ENCODE measurements at regions not wholly inside any gene's neighbourhood (a gene's known extent, or its start where the extent isn't known, plus 50 kb on each side); places are given as distances from the start of the nearest gene placed in this dataset.
A peak's percentile ranks its signal among the peaks of the same experiment; 100 is the strongest.
"Not testable (repeated sequence)": the region's sequence is repeated elsewhere in the genome, so short reads cannot be mapped to it uniquely, and the experiment has no call there.

DNA sequence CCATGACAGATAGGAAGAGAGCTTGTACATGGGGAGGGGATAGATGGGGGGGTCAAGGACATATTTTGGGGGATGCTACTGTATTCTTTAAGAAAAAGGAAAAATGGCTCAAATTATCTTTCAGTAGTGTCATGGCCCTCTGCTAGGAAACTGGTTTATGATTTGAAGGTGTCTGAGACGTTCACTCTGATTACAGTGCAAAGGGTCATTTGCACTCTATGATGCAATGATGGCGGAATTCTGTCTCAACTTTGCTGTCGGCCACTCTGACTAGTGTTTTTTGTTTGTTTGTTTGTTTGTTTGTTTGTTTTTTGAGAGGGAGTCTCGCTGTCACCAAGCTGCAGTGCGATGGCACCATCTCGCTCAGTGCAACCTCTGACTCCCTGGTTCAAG lies 180.0 kb downstream of the SOX4 start:
- no peak for DNase-seq

DNA sequence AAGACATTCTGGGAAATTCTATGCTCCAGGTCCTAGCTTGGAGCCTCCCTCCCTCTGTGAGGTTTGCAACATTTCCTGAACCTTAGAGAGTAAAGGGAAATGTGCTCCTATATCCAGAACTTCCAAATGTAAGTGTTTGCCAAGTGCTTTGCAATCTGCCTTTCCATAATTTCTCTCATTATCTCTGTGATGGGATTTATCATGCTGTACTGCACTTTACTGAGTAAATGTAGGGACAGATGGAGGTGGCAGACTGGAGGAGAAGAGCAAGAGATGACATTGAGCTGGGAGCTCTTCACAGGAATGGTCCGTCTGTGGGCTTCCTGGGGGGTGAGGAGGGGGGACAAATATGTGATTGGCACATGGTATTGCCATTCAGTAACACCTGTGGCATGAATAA lies 184.3 kb downstream of the SOX4 start:
- peak; percentile 92 for DNase-seq

DNA sequence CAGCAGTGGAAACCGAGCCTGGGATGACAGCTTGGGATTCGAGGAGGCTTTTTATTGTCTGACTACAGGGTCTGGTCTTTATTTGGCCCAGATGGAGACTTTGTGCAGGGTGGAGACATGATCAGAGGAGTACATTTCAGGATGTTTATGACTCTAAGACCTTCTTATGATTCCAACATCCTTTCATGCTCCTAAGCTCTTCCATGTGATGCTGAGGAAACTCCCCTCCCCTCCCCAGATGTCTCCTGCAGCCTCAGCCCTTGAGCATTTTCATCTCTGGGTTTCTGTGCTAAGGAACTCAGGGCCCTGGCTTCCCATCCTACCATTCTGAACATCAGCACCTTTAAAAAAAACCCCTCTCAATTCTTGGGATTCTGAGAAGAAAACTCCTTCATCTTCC lies 186.6 kb downstream of the SOX4 start:
- no peak for DNase-seq

DNA sequence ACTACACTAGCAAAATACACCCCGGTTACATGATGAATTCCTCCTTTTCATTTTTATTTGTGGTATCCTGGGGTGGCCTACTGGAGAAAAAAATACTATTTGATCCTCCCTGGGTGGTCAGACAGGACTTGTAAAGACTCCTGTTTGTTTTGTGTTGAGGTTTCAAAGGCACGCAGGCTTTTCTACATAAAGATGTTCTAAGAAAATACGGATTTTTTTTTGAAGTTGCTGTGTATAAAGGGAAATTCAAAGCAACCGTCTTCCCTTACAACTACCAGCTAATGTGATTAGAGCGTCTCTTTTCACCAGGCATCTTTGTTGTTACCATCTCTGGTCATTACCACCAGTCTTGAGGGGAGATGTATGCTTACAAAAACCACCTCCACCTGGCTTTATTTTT lies 187.1 kb downstream of the SOX4 start:
- no peak for DNase-seq

DNA sequence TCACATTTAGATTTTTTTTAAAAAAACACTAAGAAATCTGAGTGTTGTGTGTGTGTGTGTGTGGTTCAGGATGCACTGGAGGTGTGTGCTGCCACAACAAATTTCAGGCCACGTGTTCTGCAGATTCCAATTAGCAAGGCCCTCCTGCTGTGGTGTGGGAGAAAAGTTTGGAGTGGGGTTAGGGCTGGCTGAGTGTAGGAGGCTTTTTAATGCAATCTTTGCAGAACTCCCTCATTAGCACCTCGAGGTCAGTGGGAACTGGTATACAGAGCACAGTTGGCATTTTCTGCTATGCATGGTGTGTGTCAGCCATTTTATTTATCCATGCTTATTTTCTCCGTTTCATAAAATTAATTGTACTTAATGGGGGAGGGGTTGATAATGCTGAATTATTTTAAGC lies 187.6 kb downstream of the SOX4 start:
- DNase-seq = no peak

DNA sequence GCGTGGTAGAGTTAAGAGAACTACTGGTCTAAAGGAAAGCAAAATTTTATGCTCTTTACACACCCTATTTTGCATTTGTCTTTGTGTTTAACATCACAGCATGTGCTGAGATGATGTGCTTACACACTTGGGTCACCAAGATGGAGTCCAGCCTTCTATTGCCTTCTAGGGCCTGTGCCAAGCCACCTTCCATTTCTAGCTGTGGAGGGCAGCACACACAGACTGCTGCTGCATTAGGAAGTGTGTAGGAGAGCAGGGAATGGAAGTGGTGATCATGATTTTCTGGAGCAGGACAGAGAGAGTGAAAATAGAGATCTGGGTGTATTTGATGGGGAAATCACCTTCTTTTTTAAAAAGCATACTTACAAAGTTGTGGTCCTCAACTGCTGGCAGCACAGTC lies 191.6 kb downstream of the SOX4 start:
- DNase-seq = no peak

DNA sequence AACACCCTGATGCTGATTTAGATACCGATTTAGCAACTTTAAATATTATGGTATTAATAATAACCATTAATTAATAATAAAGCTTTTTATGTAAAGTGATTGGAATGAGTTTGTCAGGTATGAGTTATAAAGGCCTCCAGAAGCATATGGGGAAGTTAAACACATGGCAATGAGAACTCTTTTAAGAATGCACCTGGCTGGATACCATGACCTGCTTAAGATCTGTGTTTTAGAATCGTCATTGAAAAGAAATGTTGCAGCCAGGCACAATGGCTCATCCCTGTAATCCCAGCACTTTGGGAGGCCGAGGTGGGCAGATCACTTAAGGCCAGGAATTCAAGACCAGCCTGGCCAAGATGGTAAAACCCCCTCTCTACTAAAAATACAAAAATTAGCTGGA lies 197.5 kb downstream of the SOX4 start:
- no peak for DNase-seq

DNA sequence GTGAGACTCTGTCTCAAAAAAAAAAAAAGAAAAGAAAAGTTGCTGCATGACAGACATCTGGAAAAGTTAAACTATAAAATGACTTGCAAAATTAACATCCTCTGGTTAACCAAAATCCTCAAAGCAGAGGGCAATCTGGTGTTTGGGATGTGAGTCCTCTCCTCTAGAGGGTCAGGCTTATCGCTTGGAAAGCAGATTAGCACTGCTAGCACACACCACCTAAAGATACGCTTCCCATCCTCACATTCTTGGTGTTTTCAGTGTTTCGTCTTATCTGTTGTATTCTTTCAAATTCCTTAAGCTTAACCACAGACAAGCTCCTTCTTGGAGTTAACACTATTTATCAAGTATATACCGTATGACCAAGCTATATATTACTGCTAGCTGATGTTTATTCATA lies 198.0 kb downstream of the SOX4 start:
- no peak for DNase-seq

DNA sequence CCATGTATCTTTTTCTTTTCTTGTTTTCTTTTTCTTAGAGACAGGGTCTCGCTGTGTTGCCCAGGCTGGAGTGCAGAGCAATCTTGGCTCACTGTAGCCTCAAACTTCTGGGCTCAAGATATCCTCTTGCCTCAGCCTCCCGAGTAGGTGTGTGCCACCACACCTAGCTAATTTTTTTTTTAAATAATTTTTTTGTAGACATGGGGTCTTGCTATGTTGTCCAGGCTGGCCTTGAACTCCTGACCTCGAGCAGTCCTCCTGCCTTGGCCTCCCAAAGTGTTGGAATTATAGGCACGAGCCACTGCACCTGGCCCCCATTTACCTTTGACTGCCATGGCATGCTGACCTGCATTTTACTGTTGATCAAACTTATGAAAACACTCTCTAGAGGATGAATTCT lies 198.6 kb downstream of the SOX4 start:
- DNase-seq = no peak

DNA sequence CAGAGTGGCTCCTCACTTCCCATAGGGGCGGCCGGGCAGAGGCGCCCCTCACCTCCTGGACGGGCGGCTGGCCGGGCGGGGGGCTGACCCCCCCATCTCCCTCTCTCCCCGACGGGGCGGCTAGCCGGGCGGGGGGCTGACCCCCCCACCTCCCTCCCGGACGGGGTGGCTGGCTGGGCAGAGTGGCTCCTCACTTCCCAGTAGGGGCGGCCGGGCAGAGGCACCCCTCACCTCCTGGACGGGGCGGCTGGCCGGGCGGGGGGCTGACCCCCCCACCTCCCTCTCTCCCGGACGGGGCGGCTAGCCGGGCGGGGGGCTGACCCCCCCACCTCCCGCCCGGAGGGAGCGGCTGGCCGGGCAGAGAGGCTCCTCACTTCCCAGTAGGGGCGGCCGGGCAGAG lies 203.4 kb downstream of the SOX4 start:
- DNase-seq = not testable (repeated sequence)

DNA sequence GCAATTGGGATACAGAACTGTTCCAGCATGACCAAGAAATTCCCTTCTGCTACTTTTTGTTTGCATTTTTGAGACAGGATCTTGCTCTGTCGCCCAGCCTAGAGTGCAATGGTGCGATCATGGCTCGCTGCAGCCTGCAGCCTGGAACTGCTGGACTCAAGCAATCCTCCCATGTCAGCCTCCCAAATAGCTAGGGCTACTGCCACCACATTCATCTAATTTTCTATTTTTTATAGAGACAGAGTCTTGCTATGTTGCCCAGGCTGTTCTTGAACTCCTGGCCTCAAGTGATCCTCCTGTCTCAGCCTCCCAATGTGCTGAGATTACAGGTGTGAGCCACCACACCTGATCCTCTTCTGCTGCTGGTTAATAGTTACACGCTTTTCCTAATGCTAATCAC lies 204.9 kb downstream of the SOX4 start:
- no peak for DNase-seq

DNA sequence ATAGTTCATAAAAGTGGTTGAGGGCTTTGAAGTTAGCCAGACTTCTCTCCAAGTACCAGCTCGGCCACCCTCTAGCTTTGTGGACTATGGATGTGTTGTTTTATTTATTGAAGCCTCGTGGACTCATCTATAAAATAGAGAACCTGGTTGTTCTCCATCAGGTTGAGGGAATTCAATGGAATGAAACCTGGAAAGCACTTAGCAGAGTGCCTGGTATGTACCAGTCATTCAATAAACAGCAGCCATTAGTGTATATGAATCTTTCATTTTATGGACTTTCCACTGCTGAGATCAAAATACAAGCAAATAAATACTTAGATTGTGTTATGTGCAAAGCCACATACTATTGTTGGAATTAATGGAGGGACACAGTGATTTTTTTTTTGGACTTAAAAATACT lies 206.8 kb downstream of the SOX4 start:
- no peak for DNase-seq

DNA sequence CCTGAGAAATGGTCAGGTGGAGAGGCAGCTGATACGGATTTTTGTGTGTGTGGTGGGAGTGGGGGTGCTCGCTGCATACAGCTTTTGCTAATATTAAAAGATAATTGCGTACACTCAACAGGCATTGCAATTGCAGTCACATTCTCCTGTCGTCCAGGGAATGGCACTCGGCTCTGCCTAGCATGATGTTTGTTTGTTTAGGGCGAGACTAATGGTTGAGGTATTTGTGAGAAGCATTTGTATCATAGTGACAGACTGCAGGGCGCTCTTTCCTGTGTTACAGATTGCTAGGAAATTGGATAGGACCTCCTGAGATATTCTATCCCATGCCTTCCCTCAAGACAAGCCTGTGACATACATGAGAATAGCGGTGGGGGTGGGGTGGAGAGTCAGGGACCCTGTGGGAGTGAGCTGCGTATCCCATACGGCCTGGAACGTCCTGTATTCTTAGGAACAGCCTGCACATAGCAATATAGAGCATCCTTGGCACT lies 207.4 kb downstream of the SOX4 start:
- peak; percentile 91 for DNase-seq

DNA sequence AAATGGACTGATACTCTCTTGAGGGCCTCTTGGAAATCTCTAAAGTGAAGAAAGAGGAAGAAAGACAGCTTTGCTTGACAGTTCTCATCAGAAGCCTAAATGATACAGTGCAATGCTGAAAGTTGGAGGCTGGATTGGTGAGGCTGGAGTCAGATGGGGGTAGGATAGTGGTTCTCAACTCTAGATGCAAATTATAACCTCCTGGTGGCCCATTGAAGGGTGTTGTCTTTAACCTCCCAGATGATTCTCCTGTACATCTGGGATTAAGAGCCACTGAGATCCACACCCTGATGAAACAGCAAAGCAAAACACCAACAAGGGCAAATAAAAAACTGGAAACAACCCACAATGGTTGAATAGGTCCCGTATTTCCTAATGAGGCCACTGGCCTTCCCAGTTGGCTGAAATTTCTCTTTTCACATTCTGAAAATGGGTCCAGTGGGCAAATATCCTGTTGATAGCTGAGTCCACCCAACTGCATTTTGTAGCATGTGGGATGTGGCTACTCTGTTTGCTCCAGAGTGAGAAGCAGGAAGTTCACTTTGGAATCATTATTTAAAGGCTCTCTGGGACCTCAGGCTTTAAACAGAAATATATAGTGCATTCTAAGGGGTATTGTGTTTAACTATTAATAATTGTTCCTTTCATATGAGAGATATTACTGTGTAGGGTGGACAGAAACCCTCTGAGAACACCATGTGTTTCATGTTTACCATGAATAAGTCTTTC lies 208.1 kb downstream of the SOX4 start:
- no peak for DNase-seq

DNA sequence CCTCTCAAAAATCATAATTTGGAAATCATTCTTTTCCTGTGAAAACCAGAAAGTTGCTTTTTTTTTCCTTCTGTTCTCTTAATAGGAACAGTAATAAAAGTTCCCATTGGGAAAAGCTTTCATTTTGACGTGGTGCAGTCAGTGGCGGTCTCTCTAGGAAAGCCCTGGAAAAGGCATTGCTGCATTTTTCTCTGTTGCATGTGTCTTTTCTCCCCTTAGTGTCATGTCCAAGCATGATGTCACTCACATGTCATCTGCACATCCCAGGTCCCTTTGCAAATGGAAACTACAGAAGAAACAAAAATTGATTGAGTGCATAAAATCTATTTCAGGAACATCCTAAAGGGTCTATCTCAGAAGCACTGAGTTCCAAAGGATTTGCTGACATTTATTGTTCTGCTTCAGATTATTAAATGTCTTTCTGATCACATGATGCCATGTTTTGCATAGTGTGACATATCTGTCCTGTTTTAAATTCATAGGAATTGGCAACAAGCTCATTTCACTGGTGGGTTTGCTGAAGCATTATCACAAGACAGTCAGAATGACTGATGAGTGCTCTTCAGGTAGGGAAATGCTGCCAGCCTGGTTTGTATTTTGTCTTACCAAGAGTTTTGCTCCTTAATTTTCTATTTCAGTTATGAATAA lies 208.7 kb downstream of the SOX4 start:
- no peak for DNase-seq

DNA sequence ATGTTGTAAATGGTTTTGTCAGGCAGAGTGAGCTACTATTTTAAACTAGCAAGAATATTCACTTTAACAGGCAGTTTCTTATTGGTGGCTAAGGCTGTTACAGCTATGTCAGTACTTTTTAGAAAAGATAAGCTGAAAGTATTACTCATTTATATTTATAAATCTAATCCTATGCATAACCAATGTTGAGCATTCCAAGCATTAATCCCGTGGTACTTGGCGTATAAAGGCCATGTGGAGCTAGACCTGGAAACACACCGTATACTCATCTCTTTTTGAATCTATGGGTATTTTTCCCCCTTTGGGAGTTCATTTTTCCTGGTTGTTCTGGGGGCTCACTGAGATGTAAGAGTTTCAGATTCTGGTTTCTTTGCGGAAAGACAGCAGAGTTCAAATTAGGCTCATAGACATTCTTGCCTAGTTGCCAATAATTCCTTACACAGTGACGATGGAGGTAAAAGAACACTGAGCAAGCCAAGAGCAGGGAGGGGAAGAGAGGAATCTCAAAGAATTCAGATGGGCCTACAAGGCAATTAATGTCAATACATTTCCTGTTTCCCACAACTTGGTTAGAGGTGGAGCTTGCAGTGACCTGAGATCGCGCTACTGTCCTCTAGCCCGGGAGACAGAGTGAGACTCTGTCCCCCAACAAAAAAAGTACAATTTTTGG lies 211.5 kb downstream of the SOX4 start:
- DNase-seq = no peak

DNA sequence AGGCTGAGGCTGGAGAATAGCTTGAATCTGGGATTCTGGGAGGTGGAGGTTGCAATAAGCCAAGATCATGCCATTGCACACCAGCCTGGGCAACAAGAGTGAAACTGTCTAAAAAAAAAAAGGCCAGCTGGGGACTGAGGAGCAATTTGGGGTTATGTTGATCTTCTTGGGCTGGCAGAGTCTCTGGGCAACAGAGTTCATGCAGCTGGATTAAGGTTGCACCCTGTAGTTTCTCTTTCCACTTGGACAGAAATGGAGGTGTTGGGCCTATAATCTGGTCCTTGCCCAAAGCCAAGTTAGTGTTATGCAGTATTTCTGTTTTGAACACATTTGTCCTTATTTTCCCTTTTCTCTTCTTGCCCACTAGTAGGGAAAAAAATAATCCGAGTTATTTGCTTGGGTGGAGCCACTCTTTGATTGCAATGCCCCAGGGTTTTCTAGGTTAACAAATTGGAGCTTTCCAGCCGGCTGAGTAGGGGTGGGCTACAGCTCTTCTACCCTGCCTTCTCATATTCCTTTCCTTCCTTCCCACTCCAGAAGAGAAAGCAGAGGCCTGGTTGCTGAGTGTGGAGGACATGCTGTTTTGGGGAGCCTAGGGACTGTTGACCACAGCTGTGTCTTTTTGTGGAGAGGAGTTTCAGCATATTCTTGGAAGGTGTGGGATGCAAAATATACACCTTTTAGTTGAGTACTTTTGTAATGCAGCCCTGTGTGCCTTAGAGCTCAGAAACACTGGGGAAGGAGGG lies 213.9 kb downstream of the SOX4 start:
- DNase-seq = no peak

DNA sequence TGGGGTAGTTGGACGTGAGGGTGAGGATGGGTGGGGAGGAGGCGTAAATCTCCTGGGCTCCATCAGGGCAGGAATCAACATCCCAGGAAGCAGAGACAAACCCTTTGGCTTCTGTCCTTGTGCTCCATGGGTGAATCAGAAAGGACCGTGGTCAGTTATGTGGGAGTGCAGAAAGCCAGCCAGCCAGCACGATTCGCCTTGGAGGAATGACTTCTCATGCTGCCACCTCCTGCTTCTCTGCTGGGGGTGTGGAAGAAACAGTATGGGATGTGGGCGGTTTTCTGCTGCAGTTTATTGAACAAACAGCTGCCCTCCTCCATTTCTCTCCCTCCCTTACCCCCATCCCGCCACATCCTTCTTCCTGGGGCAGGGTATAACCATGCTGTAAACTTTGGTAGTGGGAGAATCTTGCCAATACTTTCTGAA lies 214.5 kb downstream of the SOX4 start:
- DNase-seq = no peak

DNA sequence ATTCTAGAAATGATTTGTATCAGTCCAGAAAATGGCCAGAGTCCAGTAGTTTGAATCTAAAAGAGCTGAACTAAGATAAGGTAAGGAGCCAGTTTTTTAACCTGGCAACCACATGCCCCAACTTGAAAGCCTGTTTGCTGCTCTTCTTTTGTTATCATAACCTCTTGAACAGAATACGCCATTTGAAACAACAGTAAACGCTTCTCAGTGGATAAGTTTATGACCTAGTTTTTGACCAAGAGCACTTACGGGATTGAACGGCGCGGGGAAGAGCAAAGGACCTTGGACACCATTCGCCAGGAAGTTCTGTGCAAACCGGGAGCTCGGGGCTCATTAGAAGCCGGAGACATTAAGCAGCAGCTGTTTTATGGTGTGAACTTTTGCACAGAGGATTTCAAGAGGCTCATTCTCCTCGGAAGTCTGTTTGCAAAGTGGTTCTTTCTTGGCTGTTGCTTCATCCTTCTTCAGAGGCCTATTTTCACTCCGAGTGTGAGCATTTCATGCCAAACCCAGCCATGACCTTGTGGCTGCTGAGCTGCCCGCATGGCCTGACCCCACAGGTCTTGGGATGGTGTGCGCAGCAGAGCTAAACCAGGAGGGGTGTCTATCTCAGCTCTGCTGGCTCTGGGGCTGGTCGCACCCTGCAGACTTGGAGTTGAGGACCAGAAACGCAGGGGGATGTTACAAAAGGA lies 215.1 kb downstream of the SOX4 start:
- no peak for DNase-seq

DNA sequence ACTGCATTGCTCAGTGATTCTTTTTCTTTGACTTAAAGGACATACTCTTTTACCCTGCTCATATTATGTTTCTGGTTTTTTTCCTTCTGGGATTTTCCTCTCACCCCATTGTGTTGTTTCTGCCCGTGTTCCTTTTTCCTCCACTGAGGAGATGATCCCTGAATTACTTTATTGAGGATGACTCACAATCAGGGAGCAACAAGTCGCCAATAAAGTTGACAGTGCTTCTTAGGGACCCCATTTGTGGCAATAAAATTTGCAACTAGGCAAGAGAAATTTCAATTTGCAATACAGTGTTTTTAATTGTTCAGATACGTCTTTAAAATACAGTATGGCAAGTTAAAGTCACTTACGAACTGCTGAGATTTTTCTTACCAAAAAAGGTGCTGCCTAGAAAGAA lies 217.9 kb downstream of the SOX4 start:
- no peak for DNase-seq

DNA sequence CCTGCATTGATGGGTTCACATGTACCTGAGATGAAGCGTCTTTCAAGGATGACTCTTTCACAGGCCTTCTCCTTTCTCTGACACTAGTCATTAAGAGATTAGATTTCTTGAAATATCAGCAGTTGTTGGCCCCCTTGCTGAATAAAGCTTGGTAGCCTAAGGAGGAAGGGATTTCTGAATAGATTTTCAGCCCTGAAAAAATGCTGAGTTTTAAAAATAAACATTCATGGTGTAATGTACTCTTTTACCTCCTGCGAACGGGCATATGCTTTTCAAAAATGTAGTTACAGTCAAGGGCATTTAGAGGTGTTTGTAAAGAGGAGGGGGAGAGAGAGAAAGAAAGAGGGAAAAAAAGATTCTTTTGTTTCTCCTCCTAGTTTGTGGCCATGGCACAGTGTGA lies 222.7 kb downstream of the SOX4 start:
- DNase-seq = no peak

DNA sequence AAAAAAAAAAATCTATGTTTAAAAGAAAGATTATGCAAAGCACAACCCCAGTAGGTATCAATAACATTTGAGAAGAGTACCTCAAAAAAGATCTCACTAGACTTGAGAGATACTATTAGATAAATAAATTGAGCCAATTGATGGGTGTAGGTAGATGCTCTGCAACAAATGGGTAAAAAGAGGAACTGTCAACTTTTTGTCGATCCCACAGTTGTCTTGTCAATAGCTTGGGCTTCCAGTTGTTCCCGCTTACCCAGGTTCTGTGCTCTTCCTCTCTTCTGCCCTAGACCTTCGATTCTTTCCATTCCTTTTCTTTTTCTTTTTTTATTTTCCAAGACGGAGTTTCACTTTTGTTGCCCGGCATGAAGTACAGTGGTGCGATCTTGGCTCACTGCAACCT lies 226.9 kb downstream of the SOX4 start:
- DNase-seq = no peak

DNA sequence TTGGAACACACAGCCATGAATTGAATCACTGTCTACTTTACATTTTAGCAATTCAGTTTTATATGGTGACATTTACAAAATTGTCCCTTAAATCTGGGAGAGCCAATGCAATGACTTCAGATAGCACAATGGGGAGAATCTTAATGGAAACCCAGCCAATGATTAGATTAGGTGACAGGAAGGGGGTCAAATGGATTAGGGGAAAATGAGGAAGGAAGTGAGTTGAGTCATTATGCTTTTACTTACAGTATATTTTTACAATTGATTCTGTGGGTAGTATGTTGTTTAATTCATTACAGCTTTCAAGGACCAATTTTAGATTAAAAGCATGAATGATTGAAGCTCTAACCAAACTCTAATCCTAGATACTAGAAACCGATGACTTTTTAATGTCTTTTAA lies 229.8 kb downstream of the SOX4 start:
- no peak for DNase-seq

Data from NCI-H2171 (cell line).